H7 (cell line): ENCODE measurements at regions not wholly inside any gene's neighbourhood (a gene's known extent, or its start where the extent isn't known, plus 50 kb on each side); places are given as distances from the start of the nearest gene placed in this dataset.

Experiments
- DNase-seq: peaks from one replicate; pipeline ENCODE4 v3.0.0; 2012
- H3K27me3 ChIP-seq: 2 replicates; pipeline ENCODE4 v1.6.0; 2011; ENCODE audit warnings: mild to moderate bottlenecking, low read length; ENCODE audit not compliant: control insufficient read depth, insufficient read depth
- H3K36me3 ChIP-seq: replicated peaks from 2 replicates; pipeline ENCODE4 v1.5.1; 2011; ENCODE audit warnings: low read length; ENCODE audit not compliant: control insufficient read depth, insufficient read depth
- H3K4me3 ChIP-seq: 2 replicates; pipeline ENCODE4 v1.5.1; 2011; ENCODE audit warnings: low read depth, mild to moderate bottlenecking, control low read depth, low read length, moderate library complexity; ENCODE audit not compliant: insufficient read depth

DNA sequence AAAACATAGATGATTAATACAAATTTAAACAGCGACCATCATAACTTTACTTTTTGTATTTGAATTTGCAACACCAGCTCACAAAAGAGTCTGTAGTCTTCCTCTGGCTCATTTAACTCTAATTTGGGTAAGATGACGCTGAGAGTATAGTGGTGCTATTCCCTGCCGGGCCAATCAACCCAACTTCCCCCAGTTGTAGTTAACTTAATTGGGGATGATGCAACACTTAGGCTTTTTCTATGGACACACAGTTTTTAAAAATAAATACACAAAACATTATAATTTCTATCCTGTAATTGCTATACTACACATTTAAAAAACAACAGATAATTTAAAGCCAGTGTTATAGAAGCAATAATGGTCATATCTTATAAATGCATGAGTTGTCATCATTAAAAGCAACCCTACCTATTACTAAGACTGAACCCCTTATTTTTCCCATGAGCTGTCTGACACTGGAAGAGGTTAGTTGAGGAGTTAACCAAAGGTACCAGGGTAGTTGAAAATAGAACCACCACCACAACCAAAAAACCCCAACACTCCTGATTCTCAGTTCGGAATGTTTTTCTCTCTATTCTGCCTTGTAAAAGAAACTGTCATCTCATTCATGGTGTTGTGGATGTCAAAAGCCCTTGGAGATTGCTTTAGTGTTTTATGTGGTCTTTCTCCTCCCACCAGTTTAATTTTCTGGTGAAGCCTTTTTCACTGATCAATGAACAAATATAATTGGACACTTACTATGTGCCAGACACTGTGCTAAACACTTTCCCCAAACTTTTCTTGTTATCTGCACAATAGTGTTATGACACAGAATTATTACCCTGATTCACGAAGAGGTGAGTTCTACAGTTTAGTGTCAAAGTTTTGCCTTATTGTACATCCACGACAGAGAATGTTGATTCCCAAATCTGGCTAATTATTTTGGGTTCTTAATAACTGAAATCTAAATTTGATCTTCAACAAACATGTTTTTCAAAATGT, 61.5 kb upstream of the RAPGEF2 start:
- Histone ChIP-seq H3K36me3 (no peaks in the 10 kb centered on the region), H3K4me3 (no peak overlapping the region), H3K27me3 (no peaks in the 10 kb centered on the region)
- DNase-seq: no peak

DNA sequence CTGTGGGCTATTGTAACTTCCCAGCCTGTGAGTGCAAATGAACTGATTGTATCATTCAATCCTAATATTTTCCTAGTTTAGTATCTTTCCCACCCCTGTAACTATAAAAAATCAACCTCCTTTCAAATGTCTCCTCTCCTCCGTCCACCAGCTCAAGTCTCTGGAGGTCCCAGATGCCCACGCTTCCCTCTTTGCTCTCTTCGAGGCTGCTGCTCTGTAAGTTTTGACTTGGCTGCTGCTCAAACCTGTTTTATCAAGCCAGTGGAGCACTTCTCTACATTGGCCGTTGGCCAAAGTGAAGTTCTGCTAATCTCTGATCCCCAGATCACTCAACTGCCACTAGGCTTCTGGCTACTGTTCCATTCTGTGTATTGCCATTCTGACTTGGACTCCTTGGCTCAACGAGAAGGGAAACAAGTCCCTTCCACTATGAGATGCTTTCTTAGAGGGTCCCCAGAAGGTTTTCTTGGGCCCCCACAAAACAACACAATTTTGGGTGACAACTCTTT, 60.7 kb upstream of the RAPGEF2 start:
- H3K36me3 ChIP-seq: no peaks in the 10 kb centered on the region
- no peak overlapping the region for H3K4me3 ChIP-seq
- no peaks in the 10 kb centered on the region for H3K27me3 ChIP-seq
- no peak for DNase-seq

DNA sequence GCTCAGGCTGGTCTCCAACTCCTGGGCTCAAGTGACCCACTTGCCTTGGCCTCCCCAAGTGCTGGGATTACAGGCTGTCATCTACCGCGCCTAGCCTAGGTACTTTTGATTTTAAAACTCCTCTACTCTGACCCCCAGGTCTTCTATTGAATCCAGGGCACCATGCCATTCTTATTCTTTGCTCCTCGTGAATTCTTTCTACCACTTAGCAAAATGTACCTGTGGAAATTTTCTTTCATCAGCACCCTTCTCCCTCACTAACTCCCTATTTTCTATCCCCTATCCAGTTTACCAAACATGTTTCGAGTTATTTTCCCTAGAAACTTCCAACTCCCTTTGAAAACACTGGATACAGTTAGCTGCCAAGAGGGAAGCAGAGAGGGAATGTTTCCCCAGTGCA, 60.0 kb upstream of the RAPGEF2 start:
- H3K36me3 ChIP-seq: no peaks in the 10 kb centered on the region
- DNase-seq: no peak
- no peaks in the 10 kb centered on the region for H3K27me3 ChIP-seq
- H3K4me3 ChIP-seq: no peak overlapping the region

DNA sequence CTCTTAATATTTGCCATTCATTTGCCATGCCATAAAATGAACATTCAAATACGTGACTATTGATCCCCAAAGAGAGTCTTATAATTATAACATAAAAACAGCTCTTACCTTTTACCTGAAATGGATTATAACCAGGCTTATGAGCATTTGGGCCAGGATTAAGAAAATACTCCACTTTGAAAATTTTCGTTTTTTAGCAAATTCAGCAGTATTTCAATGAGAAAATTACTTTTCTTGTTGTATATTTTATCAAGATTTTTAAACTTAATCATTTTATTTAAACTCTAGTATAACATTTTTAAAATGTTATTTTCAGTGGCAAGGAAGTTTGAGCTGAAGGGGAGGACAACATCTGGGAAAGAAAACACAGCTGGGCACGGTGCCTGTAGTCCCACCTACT, 59.0 kb upstream of the RAPGEF2 start:
- Histone ChIP-seq H3K27me3 (no peaks in the 10 kb centered on the region), H3K4me3 (no peak overlapping the region), H3K36me3 (no peaks in the 10 kb centered on the region)
- no peak for DNase-seq

DNA sequence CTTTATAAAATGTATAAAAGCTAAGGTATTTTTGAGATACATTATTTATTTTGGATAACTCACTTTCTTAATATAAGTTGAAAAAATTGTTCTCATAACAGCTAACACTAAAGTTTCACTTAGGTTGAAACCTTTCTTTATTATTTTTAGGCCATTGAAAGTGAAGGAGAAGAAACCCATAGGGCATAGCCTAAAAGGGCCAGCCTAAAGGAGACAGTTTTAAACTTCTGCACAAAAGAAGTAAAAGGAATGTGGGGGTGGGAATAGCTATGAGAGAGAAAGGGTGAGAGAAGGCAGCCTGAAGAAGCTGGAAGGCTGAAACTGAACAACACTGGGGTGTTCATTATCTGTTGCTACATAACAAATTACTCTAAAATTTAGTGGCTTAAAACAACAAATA, 57.6 kb upstream of the RAPGEF2 start:
- DNase-seq: no peak
- no peaks in the 10 kb centered on the region for H3K27me3 ChIP-seq

DNA sequence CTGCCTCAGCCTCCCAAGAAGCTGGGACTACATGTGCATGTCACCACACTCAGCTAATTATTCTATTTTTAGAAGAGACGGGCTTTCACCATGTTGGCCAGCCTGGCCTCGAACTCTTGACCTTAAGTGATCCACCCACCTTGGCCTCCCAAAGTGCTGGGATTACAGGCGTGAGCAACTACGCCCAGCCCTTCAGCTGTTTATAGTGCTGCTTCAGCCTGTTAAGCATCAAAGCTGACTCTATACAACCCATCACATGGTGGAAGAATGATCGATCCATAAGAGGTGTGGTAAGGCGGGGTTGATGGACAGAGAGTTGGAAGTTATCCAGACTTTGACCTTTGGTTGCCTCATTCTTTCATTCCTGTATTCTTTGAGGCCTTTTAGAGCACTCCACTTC, 56.2 kb upstream of the RAPGEF2 start:
- no peaks in the 10 kb centered on the region for H3K27me3 ChIP-seq
- H3K4me3 ChIP-seq: no peak overlapping the region
- no peak for DNase-seq
- no peaks in the 10 kb centered on the region for H3K36me3 ChIP-seq

More for the DNA sequence above, 57.6 kb upstream of the RAPGEF2 start:
- H3K36me3 ChIP-seq: no peaks in the 10 kb centered on the region
- H3K4me3 ChIP-seq: no peak overlapping the region

DNA sequence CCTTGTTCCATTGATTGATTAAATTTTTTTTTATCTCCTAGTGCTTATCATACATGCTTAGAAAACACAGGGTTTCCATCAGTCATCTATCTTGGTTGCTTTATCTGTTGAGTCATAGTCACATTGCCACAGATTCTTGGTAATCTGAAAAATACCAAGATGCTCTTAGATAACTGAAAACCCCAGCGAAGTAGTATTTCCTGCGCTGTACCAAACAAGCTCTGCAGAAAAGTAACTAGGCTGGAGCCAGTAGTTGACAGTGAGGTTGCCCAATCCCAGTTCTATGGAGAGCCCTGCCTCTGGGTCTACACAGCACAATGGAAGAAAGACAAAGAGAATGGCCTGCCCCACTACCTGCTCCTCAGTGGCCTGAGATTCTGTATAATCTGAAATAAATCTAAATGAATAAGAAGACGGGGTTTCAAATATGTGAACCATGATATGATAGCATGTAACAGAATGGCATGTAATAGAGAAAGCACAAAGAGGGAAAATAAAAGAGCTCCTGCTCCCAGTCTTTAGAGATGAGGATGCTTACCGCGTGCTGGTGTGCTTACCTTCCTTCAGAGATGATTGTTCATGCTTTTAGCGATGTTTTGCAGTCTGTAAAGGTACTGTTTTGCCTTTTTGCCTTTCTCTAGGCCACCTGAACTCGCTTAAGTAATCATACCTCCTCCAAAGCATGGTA, 55.3 kb upstream of the RAPGEF2 start:
- no peak overlapping the region for H3K4me3 ChIP-seq
- no peaks in the 10 kb centered on the region for H3K36me3 ChIP-seq
- H3K27me3 ChIP-seq: no peaks in the 10 kb centered on the region
- DNase-seq: no peak

DNA sequence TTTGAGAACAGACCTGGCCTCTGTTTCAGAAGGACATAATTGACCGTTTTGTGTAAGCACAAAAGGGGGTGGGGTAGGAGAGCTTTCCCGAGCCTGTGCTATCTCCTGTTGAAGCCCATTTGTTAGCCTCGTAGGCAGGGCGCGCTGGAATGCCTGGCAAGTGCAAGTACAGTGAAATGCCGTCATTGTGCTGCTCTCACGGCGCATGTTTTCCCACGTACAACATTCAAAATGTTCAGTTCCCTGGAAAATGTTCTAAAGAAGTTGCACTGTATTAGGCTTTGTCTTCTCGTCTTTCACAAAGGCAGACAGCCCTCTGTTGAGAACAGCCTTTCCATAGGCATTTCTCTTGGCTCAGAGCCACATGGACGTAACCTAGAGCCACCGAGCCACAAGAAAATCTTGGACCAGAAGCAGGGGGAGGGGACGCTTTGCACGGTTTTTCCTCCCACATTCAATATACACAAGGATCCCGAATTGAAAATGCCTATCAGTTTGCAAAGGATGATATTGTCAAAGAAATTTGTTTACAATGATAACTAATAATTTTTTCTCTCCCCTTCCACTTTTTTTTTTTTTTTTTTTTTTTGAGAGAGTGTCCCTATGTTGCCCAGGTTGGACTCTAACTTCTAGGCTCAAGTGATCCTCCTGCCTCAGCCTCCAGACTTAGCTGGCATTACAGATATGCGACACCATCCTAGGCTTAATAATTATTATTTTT, 54.6 kb upstream of the RAPGEF2 start:
- Histone ChIP-seq H3K4me3 (no peak overlapping the region), H3K27me3 (no peaks in the 10 kb centered on the region), H3K36me3 (no peaks in the 10 kb centered on the region)
- DNase-seq: no peak

DNA sequence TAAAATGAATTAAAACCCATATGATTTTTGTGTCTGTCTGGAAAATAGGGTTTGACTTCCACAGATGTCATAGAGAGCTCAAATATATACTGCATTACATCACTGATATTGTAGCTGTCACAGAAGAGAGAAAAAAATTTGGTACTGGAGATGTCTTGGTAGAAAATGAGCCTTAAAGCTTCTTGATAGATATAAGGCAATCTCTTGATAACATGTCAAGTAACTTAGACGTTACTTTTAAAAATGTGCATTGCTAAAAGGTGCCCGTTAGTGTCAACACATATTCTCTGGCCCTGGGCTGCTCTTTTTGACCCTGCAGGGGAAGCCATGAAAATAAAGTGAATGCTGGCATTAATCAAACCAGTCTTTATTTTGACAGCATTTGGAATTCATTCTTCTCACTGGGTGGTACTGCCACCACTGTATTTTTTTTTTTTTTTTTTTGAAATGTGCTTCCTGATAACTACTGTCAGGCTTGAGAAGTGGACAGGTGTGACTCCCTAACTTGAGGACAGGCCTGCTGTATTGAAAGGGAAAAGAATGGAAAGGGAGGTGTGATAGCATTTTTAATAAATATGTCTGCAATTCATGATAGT, 53.0 kb upstream of the RAPGEF2 start:
- DNase-seq: no peak

DNA sequence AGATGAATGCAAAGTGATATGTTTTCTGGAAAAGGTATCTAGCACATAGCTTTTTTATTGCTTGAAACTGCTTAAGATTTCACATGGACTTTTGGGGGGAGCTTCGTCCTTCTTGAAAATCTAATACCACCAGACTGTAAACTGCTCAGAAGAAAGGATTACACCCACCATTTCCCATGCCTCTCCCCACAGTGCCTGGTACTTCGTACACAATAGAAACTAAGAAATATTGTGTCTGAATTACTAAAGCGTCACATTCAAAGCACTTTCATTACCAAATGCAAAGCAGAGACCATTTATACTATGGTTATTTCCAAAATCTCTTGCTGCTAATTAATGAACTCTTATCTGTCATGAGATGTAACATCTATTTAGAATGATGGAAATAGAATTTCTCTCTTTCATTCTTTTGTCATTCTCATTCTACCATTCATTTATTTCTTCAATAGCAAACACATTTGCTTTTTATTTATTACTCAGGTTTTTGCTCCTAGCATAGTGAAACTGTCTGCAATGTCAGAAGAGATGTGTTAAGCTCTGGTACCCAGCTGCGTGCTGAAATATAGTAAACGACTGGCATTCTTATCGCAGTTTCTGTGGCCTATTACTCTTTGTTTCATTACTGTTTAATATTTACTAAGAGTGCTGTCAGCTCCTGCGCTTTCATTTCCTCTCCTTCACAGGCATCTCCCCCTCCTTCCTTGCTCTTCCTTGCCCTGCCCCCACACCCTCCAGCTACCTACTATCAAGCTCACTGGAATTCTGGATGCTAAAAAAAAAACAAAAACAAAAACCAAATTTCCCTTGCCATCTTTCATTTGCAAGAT, 51.4 kb upstream of the RAPGEF2 start:
- DNase-seq: no peak
- H3K36me3 ChIP-seq: no peaks in the 10 kb centered on the region
- H3K4me3 ChIP-seq: no peak overlapping the region
- no peaks in the 10 kb centered on the region for H3K27me3 ChIP-seq

More for the DNA sequence above, 53.0 kb upstream of the RAPGEF2 start:
- Histone ChIP-seq H3K36me3 (no peaks in the 10 kb centered on the region), H3K4me3 (no peak overlapping the region), H3K27me3 (no peaks in the 10 kb centered on the region)

DNA sequence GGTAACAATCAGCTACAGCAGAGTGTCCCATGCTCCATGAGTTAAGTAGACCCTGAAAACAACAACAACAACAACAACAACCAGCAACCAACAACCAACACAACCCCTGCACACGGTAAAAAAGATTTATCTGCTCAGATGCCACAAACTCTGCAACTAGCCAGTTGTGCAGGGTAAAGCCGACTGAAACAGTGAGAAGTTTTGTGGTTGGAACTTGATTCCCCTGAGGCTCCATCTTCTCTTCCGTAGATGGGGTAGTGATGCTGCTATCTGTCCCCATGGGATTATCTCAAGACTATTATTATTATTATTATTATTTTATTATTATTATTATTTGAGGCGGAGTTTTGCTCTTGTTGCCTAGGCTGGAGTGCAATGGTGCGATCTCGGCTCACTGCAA, 50.6 kb upstream of the RAPGEF2 start:
- Histone ChIP-seq H3K36me3 (no peaks in the 10 kb centered on the region), H3K27me3 (no peaks in the 10 kb centered on the region), H3K4me3 (no peak overlapping the region)
- DNase-seq: no peak
